Bronchial epithelial cell (primary cell): ENCODE measurements at regions not wholly inside any gene's neighbourhood (a gene's known extent, or its start where the extent isn't known, plus 50 kb on each side); places are given as distances from the start of the nearest gene placed in this dataset.

ENCODE experiments used
- DNase-seq: peaks from one replicate; pipeline ENCODE4 v3.0.0-alpha.2; 2010; ENCODE audit warnings: low read depth
- FAIRE-seq: peaks from 2 replicates; lab custom pipeline; 2011; peaks lifted over from hg19 to GRCh38; lab: Jason Lieb, UNC
- H3K27me3 ChIP-seq: 2 replicates; pipeline ENCODE4 v1.5.1; 2011; ENCODE audit warnings: low read length; ENCODE audit not compliant: control insufficient read depth, insufficient read depth
- H3K36me3 ChIP-seq: 2 replicates; pipeline ENCODE4 v1.5.1; 2011; ENCODE audit warnings: low read length; ENCODE audit not compliant: control insufficient read depth, insufficient read depth
- H3K4me3 ChIP-seq: 2 replicates; pipeline ENCODE4 v1.5.1; 2011; ENCODE audit warnings: mild to moderate bottlenecking, low read depth, low read length, control low read depth
- CTCF ChIP-seq: IDR thresholded peaks from 2 replicates; pipeline ENCODE4 v1.5.1; 2011; ENCODE audit warnings: mild to moderate bottlenecking, moderate library complexity, low read length, control low read depth, inconsistent platforms; ENCODE audit not compliant: insufficient read depth, severe bottlenecking

- no peak for FAIRE-seq
- no peaks in the 10 kb centered on the region for H3K36me3 ChIP-seq
- DNase-seq: no peak
- no peak overlapping the region for H3K4me3 ChIP-seq
- H3K27me3 ChIP-seq: no peaks in the 10 kb centered on the region
- no peak for TF ChIP-seq CTCF
Measured at GRCh38 chr14:89616852-89617341, 199.9 kb upstream of the FOXN3 start.

GRCh38 chr14:89616425-89616824 is 199.4 kb upstream of the FOXN3 start:
- H3K36me3 ChIP-seq: no peaks in the 10 kb centered on the region
- FAIRE-seq (no peak), DNase-seq (no peak)
- TF ChIP-seq CTCF: no peak
- H3K27me3 ChIP-seq: no peaks in the 10 kb centered on the region
- H3K4me3 ChIP-seq: no peak overlapping the region

GRCh38 chr14:89615421-89615820 is 198.4 kb upstream of the FOXN3 start:
- H3K4me3 ChIP-seq: no peak overlapping the region
- H3K27me3 ChIP-seq: no peaks in the 10 kb centered on the region
- TF ChIP-seq CTCF: no peak
- FAIRE-seq (no peak), DNase-seq (no peak)
- H3K36me3 ChIP-seq: no peaks in the 10 kb centered on the region

GRCh38 chr14:89614009-89614691 is 197.1 kb upstream of the FOXN3 start:
- Histone ChIP-seq H3K36me3 (no peaks in the 10 kb centered on the region), H3K27me3 (no peaks in the 10 kb centered on the region), H3K4me3 (no peak overlapping the region)
- no peak for DNase-seq
- FAIRE-seq: no peak
- TF ChIP-seq CTCF: no peak

- no peak for DNase-seq
- no peak overlapping the region for H3K4me3 ChIP-seq
- H3K27me3 ChIP-seq: no peaks in the 10 kb centered on the region
- H3K36me3 ChIP-seq: no peaks in the 10 kb centered on the region
- FAIRE-seq: no peak
- no peak for TF ChIP-seq CTCF
Measured at GRCh38 chr14:89613260-89614008, 196.4 kb upstream of the FOXN3 start.
